Neural cell (in vitro differentiated cells): ENCODE measurements at regions not wholly inside any gene's neighbourhood (a gene's known extent, or its start where the extent isn't known, plus 50 kb on each side); places are given as distances from the start of the nearest gene placed in this dataset.

ENCODE experiments used
- EZH2 ChIP-seq: fragments of 200-600, 300-800 bp; shearing (Covaris generic), sonication (generic); IDR thresholded peaks from 2 replicates; pipeline ENCODE4 v1.6.1; 2014; ENCODE audit warnings: antibody characterized with exemption, low read length, borderline replicate concordance, mild to moderate bottlenecking; ENCODE audit not compliant: insufficient read depth, poor library complexity, severe bottlenecking
- POLR2AphosphoS5 ChIP-seq: IDR thresholded peaks from 2 replicates; pipeline ENCODE4 v1.6.1; 2012
- TF ChIP-seq, protein P1 (sequence below): fragments of 450-650 bp; IDR thresholded peaks from 2 replicates; pipeline ENCODE4 v1.5.1; 2014; ENCODE audit warnings: antibody characterized with exemption, mild to moderate bottlenecking, moderate library complexity; ENCODE audit not compliant: poor library complexity, severe bottlenecking

DNA sequence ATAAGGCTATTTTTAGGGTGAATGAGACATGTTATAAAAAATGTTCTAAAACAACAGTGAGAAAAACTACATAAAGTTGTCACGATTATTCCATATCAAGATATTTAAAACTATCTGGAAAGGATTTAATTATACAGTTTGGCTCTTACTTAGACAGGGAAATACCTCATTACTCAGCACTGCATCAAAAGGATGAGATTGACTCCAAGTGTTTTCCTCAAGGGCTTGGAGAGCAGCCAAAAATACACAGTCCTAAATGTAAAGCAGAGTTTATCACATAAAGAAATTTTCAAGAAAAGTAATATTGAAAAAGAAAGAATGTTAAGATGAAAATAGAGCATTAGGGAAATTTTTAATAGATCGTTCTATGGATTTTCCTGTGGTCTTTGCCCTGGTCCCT lies 285.5 kb upstream of the NETO1 start:
- TF ChIP-seq, protein P1, sequence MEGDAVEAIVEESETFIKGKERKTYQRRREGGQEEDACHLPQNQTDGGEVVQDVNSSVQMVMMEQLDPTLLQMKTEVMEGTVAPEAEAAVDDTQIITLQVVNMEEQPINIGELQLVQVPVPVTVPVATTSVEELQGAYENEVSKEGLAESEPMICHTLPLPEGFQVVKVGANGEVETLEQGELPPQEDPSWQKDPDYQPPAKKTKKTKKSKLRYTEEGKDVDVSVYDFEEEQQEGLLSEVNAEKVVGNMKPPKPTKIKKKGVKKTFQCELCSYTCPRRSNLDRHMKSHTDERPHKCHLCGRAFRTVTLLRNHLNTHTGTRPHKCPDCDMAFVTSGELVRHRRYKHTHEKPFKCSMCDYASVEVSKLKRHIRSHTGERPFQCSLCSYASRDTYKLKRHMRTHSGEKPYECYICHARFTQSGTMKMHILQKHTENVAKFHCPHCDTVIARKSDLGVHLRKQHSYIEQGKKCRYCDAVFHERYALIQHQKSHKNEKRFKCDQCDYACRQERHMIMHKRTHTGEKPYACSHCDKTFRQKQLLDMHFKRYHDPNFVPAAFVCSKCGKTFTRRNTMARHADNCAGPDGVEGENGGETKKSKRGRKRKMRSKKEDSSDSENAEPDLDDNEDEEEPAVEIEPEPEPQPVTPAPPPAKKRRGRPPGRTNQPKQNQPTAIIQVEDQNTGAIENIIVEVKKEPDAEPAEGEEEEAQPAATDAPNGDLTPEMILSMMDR: no peak
- TF ChIP-seq EZH2 (no peak), POLR2AphosphoS5 (no peak)
